ENCODE measurements at regions not wholly inside any gene's neighbourhood (a gene's known extent, or its start where the extent isn't known, plus 50 kb on each side); places are given as distances from the start of the nearest gene placed in this dataset.

DNA sequence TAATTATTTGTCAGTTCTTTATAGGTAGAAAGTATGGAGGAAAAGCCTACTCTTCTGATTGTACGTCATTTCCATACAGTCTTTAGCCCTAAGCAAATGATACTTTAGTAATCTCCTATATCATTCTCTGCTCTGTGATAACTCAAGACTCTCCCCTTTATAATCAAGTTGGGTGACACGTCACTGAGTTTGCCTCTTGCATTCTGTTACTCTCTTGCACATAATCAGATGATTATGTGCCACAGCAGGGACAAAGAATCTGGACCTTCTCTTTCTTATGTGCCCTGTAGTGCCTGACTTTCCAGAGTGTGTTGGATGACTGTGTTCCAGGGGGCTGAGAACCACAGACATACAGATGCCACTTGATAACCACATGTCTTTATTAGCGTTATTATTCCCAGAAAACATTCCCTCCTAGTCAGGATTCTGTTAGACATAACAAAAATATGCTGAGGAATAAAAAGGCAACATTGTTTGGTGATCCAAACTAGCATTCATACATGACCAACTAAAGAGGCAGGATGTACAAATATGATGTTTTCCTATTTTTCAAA, 116.4 kb upstream of the HGF start:
- TF ChIP-seq POLR2A (IDR thresholded peaks at IDR 0.05; ENCODE audit: extremely low read depth, insufficient read length) (no peak), MYC (IDR thresholded peaks at IDR 0.05; ENCODE audit: low read depth, low read length) (no peak)
- TF ChIP-seq, protein P1, sequence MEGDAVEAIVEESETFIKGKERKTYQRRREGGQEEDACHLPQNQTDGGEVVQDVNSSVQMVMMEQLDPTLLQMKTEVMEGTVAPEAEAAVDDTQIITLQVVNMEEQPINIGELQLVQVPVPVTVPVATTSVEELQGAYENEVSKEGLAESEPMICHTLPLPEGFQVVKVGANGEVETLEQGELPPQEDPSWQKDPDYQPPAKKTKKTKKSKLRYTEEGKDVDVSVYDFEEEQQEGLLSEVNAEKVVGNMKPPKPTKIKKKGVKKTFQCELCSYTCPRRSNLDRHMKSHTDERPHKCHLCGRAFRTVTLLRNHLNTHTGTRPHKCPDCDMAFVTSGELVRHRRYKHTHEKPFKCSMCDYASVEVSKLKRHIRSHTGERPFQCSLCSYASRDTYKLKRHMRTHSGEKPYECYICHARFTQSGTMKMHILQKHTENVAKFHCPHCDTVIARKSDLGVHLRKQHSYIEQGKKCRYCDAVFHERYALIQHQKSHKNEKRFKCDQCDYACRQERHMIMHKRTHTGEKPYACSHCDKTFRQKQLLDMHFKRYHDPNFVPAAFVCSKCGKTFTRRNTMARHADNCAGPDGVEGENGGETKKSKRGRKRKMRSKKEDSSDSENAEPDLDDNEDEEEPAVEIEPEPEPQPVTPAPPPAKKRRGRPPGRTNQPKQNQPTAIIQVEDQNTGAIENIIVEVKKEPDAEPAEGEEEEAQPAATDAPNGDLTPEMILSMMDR (IDR thresholded peaks at IDR 0.05; ENCODE audit: low read depth, low read length): no peak

All from NB4 (cell line).